Hypothalamus (tissue), 51 donors: ENCODE measurements at regions not wholly inside any gene's neighbourhood (a gene's known extent, or its start where the extent isn't known, plus 50 kb on each side); places are given as distances from the start of the nearest gene placed in this dataset.
"Not testable (repeated sequence)": the region's sequence is repeated elsewhere in the genome, so short reads cannot be mapped to it uniquely, and the experiment has no call there.

Experiments used
- DNase-seq, 51 donors: peaks; one replicate each; lab custom pipeline; 2025; lab: John Stamatoyannopoulos, UW

DNA sequence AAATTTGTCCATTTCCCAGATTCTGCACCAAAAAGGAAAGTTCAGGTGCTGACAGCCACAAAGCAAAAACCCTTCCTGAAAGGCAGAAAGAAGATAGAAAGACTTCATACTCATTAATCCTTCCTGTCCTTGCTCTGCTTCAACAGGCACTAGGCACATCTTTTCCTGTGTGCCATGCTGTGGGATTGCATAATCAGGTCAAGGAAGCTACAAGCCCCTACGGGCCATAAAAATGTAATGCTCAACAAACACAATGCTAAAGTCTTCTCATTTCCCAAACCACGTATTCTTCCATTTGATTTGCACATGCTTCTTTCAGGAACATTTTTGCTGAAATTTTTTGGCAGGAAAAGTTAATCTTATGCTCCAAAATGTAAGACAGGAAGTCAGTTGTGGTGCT, 710.9 kb upstream of the ZP4 start:
- DNase-seq, result not testable (repeated sequence)

DNA sequence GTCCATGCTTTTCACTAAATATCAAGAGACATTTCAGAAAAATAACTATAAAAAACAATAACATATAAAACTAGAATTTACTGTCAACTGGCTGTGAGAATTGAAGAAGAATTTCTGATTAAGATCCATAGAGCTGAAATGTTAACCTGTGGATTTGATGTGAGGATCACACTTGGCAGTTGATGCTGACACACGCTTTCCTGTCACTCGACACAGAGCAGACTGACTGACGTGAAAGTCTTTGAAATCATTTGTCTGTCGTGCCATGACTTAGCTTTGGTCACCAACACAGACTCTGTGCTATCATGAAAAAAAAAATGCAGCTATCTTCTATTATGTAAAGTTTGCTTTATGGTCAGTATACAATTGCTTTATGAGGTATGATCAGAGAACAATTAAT, 706.0 kb upstream of the ZP4 start:
- DNase-seq, result no peak

DNA sequence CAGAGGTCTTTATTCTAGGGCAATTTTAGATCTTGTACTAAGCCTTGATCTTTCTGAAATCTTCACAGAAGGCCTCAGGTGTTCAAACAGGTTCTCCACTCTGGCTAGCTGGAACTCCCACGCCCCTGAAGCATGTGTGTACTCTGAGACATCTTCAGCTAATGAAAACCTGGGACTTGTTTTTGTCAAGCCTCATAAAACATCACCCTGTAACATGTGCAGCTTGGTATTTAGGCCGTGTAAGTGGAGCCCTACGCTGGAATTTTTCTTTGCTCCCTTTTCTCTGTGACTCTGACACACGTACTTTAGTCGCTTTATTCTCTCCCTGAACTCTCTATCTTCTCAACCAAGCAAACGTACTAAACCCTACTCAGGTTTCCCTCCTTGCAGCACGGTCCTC, 701.9 kb upstream of the ZP4 start:
- no peak for DNase-seq

DNA sequence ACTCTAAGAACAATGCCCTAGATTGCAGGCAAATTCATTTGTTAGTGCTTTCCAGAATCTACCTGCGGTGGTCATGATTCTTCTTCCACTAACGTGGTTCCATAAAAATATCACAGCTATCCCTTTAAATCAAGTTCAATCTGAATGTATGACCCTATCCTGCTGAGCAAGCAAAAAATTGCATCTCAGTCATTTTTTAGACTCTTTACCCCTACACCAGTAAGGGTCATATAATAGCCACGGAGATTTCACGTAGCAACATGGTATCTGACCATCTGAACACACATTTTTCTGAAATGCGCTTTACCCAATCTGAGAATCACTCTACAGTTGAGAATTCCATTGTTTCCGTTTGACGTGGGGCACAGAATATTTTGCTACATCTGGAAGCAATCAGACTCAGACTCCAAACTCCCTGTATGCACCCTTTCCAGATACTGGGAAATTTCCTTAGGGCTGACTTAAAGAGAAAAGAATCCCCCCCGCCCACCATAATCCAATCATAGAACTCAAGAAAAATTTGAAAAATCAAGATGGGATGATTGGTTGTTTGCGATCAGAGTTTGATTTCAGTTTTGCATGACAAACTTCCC, 699.2 kb upstream of the ZP4 start:
- DNase-seq, result no peak

GRCh38 chr1:238582816-238583215, 692.1 kb upstream of the ZP4 start:
- DNase-seq, result no peak

DNA sequence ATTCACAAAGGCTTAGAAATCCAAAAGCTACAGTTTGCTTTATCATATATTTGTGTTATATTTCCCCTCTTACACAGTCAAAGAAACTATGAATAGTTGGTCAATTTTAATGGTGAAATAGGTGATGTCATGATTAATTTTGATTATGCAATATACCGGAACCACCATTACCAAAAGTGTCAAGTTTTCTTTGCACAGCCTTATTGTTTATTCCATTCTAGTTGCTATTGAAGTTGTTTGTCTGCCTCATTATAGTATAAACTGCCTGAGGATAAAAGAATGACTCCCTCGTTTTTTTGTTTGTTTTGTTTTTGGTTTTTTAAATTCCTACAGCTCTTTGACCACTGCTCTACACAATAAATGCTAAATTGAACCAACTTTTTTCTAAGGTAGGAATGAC, 690.6 kb upstream of the ZP4 start:
- no peak for DNase-seq

- DNase-seq, result no peak
Observed at GRCh38 chr1:238568735-238569134, 678.0 kb upstream of the ZP4 start.

- no peak for DNase-seq
Observed at GRCh38 chr1:238562341-238562740, 671.6 kb upstream of the ZP4 start.

DNA sequence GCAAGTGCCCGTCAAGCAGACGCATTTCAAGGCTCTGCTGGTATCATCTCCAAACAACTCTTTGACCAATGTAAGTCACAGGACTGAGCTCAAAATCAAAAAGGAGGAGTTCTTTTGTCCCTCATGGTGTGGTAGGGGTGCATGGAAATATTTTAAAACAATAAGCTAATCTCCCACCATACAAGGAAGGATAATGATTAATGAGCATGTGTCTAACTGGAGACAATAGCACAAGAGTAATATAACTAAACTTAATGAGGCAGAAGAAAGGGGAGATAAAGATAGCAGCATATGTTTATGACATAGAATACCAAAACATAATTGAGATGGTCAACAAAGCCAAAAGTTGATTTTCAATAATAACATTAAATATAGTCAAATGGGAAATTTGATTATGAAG, 668.0 kb upstream of the ZP4 start:
- DNase-seq, result no peak

DNA sequence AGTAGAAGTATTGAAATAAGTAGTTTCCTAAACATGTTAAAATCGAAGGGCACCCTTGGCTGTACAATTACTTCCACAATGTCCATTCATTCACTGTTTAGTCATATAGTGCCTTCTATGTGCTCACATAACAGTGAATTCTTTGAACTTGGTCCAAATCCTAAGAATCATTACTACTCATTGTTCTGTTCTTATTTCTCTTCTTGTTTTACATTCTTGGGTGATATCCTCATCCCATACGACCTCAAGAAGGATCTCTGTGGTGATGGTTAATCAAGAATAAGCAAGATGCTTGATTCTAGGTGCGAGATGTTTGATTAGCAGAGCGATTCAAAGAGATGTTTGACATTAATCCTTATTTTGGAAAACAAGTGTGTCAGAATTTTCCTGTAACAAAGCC, 667.4 kb upstream of the ZP4 start:
- DNase-seq, result no peak

DNA sequence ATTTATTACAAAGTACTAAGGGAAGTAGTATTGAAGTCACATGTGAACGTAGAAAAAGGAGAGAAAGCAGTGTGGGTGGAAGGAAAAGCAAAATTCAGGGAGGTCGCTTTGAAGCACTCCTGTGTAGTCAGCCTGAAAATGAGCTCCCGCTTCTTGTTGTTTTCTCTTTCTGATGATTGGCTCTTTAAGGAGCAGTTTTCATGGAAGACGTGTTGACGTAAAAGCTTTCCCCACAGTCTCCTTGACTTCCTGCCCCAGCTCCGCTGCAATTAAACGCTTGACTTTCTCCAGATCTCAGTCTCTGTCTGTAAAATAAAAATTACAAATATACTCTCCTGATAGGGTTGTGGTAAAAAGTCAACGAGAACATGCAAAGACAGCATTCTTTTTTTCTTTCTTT, 661.5 kb upstream of the ZP4 start:
- no peak for DNase-seq

DNA sequence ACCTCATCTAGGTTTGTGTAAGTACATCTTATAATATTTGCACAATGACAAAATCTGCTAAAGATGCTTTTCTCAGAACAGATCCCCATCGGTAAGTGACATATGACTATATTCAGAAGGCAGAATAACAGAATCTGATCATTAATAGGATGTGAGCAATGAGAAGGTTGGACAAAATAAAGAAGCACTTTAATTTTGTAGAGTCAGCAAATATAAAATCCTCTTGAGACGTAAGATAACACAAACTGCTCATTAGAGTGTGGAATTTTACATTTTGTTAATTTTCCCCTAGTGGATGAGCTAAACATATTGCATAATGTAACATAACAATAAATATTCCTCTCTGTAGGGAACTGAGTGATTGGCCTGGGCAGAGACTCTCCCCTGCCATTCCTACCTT, 658.4 kb upstream of the ZP4 start:
- DNase-seq, result no peak

DNA sequence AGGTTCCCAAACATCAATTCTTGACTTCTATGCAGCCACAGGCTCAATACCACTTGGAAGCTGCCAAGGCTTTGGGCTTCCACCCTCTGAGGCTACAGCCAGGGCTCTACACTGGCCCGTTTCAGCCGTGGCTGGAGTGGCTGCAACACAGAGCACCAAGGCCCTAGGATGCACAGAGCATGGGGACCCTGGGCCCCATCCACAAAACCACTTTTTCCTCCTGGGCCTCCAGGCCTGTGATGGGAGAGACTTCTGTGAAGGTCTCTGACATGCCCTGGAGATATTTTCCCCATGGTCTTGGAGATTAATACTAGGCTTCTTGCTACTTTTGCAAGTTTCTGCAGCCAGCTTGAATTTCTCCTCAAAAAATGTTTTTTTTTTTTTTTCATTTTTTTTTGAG, 655.4 kb upstream of the ZP4 start:
- DNase-seq, result no peak

- no peak for DNase-seq
Observed at GRCh38 chr1:238537641-238538040, 646.9 kb upstream of the ZP4 start.

- DNase-seq, result no peak
Observed at GRCh38 chr1:238530209-238530851, 639.6 kb upstream of the ZP4 start.

GRCh38 chr1:238517711-238518110, 627.0 kb upstream of the ZP4 start:
- DNase-seq, result no peak

DNA sequence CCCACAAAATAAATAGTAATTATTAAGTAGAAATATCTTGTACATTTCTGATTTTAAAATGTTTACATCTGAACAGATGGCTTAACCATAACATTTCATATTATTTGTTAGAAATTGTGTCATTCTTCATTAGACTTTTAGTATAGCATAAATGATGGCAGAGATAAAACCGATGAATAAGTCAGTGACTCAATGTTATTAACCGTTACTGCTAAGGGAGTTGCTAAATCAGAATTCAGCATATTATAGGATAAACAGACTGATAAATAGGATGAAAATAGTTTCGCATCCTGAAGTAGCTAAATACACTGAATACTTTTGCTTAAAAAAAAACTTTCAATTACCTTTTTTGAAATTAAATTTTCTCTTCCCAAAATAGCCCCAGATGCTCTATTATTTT, 610.6 kb upstream of the ZP4 start:
- no peak for DNase-seq

DNA sequence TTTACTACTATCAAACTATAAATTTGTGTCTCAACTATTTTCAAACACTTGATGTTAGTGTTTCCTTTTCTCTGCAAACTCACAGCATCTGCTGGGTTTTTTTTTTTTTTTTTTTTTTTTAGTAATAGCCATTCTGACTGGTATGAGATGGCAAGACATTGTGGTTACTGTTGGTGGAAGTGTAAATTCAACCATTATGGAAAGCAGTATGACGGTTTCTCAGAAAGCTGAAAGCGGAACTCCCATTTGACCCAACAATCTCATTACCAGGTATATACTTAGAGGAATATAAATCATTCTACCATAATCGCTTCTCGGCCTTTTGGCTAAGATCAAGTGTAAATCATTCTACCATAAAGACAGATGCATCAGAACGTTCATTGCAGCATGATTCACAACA, 608.3 kb upstream of the ZP4 start:
- no peak for DNase-seq

- no peak for DNase-seq
Observed at GRCh38 chr1:238492271-238492670, 601.5 kb upstream of the ZP4 start.

GRCh38 chr1:238491265-238491664, 600.5 kb upstream of the ZP4 start:
- DNase-seq, result no peak

GRCh38 chr1:238489006-238489405, 598.3 kb upstream of the ZP4 start:
- no peak for DNase-seq

DNA sequence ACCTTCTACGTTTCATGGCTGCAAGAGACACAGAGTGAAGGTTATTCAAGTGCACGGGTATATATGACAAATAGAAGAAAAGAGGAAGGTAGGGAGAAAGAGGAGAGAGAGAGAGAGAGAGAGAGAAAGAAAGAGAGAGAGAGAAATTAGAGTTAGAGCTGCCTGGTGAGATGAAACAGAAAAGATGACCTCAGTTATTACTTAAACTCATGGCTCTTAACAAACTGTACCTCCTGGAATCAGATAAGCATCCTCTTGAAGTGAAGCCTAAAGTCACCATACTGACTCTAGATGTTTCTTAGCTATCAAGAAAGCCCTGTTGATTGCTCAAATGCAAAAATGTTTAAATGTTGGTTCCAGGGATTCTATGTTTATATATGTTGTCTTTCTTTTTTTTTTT, 597.7 kb upstream of the ZP4 start:
- DNase-seq, result no peak

GRCh38 chr1:238487931-238488330, 597.2 kb upstream of the ZP4 start:
- DNase-seq, result no peak
